Endodermal cell (in vitro differentiated cells): ENCODE measurements at regions not wholly inside any gene's neighbourhood (a gene's known extent, or its start where the extent isn't known, plus 50 kb on each side); places are given as distances from the start of the nearest gene placed in this dataset.

Source experiments
- DNase-seq: peaks from one replicate; pipeline ENCODE4 v3.0.0-alpha.2; 2017
- H3K27ac ChIP-seq: 2 replicates; pipeline ENCODE4 v1.5.1; 2013; ENCODE audit warnings: mild to moderate bottlenecking, low read depth, low read length, moderate library complexity
- H3K27me3 ChIP-seq: 2 replicates; pipeline ENCODE4 v1.6.1; 2013; ENCODE audit warnings: mild to moderate bottlenecking, low read length, moderate library complexity; ENCODE audit not compliant: insufficient read depth, control insufficient read depth, poor library complexity, severe bottlenecking
- H3K36me3 ChIP-seq: 2 replicates; pipeline ENCODE4 v1.7.0; 2013; ENCODE audit warnings: mild to moderate bottlenecking, low read length, moderate library complexity; ENCODE audit not compliant: control insufficient read depth, insufficient read depth
- H3K4me1 ChIP-seq: one replicate; pipeline ENCODE4 v1.7.0; 2013; ENCODE audit warnings: low read length; ENCODE audit not compliant: control insufficient read depth, insufficient read depth
- H3K4me3 ChIP-seq: 2 replicates; pipeline ENCODE4 v1.5.1; 2013; ENCODE audit warnings: mild to moderate bottlenecking, low read length, moderate library complexity
- H3K9ac ChIP-seq: 2 replicates; pipeline ENCODE4 v1.6.1; 2013; ENCODE audit warnings: mild to moderate bottlenecking, low read length, moderate library complexity; ENCODE audit not compliant: poor library complexity, severe bottlenecking; ENCODE audit errors: extremely low read depth
- H3K9me3 ChIP-seq: 2 replicates; pipeline ENCODE4 v1.6.1; 2013; ENCODE audit warnings: mild to moderate bottlenecking, low read length, moderate library complexity; ENCODE audit not compliant: control insufficient read depth
- H3K27ac Mint-ChIP-seq: 2 replicates; pipeline ENCODE4 v1.8.0; 2020; ENCODE audit warnings: mixed read lengths
- H3K27me3 Mint-ChIP-seq: 2 replicates; pipeline ENCODE4 v1.8.0; 2021; ENCODE audit warnings: mild to moderate bottlenecking, mixed read lengths; ENCODE audit not compliant: insufficient read depth
- H3K36me3 Mint-ChIP-seq: 2 replicates; pipeline ENCODE4 v1.8.0; 2020; ENCODE audit warnings: low read depth, mixed read lengths
- H3K4me1 Mint-ChIP-seq: 2 replicates; pipeline ENCODE4 v1.8.0; 2020; ENCODE audit warnings: mixed read lengths
- H3K4me3 Mint-ChIP-seq: 2 replicates; pipeline ENCODE4 v1.8.0; 2020; ENCODE audit warnings: mild to moderate bottlenecking, moderate library complexity, mixed read lengths
- H3K9me3 Mint-ChIP-seq: 2 replicates; pipeline ENCODE4 v1.8.0; 2020; ENCODE audit warnings: mild to moderate bottlenecking, mixed read lengths
- CTCF ChIP-seq: fragments of 200-600 bp; sonication (generic); conservative IDR thresholded peaks from 2 replicates; pipeline ENCODE4 v1.5.0; 2021; ENCODE audit warnings: antibody characterized with exemption, mild to moderate bottlenecking
- WGBS, 2 experiments: methylation state at CpG; one replicate each; pipeline versions ENCODE4 v1.1.5 to v1.1.7; 2013; ENCODE audit warnings: missing lambda C conversion rate in 2 of 2, mixed read lengths in 1 of 2; ENCODE audit not compliant: insufficient coverage in 1 of 2, insufficient read length in 1 of 2; 5-methylcytosine and 5-hydroxymethylcytosine counted together

- H3K4me3 ChIP-seq: no peak overlapping the region
- 91 to 100% methylated on average over 1 of the region's 1 CpG for WGBS, 2 experiments
- peaks cover 4% of the 10 kb centered on the region for H3K4me1 Mint-ChIP-seq
- H3K9me3 ChIP-seq: no peaks in the 10 kb centered on the region
- no peak for TF ChIP-seq CTCF
- H3K27ac ChIP-seq: no peak overlapping the region
- peaks cover 16% of the 10 kb centered on the region for H3K27me3 ChIP-seq
- peaks cover 20% of the 10 kb centered on the region for H3K27me3 Mint-ChIP-seq
- DNase-seq: no peak
- H3K27ac Mint-ChIP-seq: no peak overlapping the region
- H3K9me3 Mint-ChIP-seq: no peaks in the 10 kb centered on the region
- no peaks in the 10 kb centered on the region for H3K36me3 ChIP-seq
- no peak overlapping the region for H3K9ac ChIP-seq
- no peak overlapping the region for H3K4me3 Mint-ChIP-seq
- no peaks in the 10 kb centered on the region for H3K36me3 Mint-ChIP-seq
- H3K4me1 ChIP-seq: peaks cover 3% of the 10 kb centered on the region
These were observed 521.8 kb downstream of the GATA3 start for GRCh38 chr10:8576281-8576680.

- H3K4me1 ChIP-seq: peaks cover 3% of the 10 kb centered on the region
- Mint-ChIP-seq H3K36me3 (no peaks in the 10 kb centered on the region), H3K4me1 (peaks cover 5% of the 10 kb centered on the region), H3K4me3 (no peak overlapping the region), H3K27me3 (peaks cover 20% of the 10 kb centered on the region), H3K9me3 (no peaks in the 10 kb centered on the region), H3K27ac (no peak overlapping the region)
- no peak overlapping the region for H3K4me3 ChIP-seq
- 92 to 100% methylated on average over 2 to 3 of the region's 3 CpGs for WGBS, 2 experiments
- DNase-seq: no peak
- H3K27ac ChIP-seq: no peak overlapping the region
- H3K9me3 ChIP-seq: no peaks in the 10 kb centered on the region
- TF ChIP-seq CTCF: no peak
- peaks cover 16% of the 10 kb centered on the region for H3K27me3 ChIP-seq
- no peaks in the 10 kb centered on the region for H3K36me3 ChIP-seq
- H3K9ac ChIP-seq: no peak overlapping the region
These were observed 522.4 kb downstream of the GATA3 start for GRCh38 chr10:8576911-8577310.

DNA sequence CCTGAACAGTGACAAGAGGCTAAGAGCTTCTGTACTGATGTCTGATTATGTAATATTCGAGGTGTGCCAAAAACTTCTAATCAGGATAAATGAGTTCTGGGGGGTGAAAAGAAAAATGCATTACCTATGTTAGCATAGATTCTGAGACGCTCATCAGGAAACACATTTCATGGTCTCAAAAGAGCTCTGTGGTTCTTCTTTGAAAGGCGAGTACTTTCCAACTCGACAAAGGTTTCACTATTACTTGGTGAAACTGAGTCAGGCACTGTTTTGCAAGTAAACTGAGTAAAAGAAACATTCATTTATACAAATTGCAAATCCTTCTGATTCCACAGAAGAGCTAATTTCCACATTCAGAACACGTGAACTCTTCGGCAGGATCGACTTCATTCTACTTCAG is 523.2 kb downstream of the GATA3 start:
- Histone ChIP-seq H3K4me3 (no peak overlapping the region), H3K9ac (no peak overlapping the region), H3K4me1 (peaks cover 3% of the 10 kb centered on the region), H3K9me3 (no peaks in the 10 kb centered on the region), H3K36me3 (no peaks in the 10 kb centered on the region), H3K27me3 (peaks cover 16% of the 10 kb centered on the region), H3K27ac (no peak overlapping the region)
- Mint-ChIP-seq H3K9me3 (no peaks in the 10 kb centered on the region), H3K27me3 (peaks cover 20% of the 10 kb centered on the region), H3K36me3 (no peaks in the 10 kb centered on the region), H3K4me3 (no peak overlapping the region), H3K4me1 (peaks cover 6% of the 10 kb centered on the region), H3K27ac (no peak overlapping the region)
- TF ChIP-seq CTCF: no peak
- no peak for DNase-seq
- WGBS, 2 experiments: 94 to 95% methylated on average over 7 of the region's 7 CpGs
